Neural cell (in vitro differentiated cells): ENCODE measurements at regions not wholly inside any gene's neighbourhood (a gene's known extent, or its start where the extent isn't known, plus 50 kb on each side); places are given as distances from the start of the nearest gene placed in this dataset.

Source experiments
- H2AFZ ChIP-seq: fragments of 200-600, 300-800 bp; sonication (generic), shearing (Covaris generic); 2 replicates; pipeline ENCODE4 v1.6.0; 2014; ENCODE audit warnings: low read depth, mild to moderate bottlenecking, antibody characterized with exemption, low read length, moderate library complexity
- H3F3A ChIP-seq: fragments of 200-600 bp; shearing (Covaris generic); 2 replicates; pipeline ENCODE4 v1.6.1; 2016; ENCODE audit warnings: mild to moderate bottlenecking, moderate library complexity, mixed read lengths, antibody characterized with exemption, low read length; ENCODE audit not compliant: insufficient read depth, poor library complexity, severe bottlenecking
- H3K27ac ChIP-seq: fragments of 200-600, 300-800 bp; sonication (generic), shearing (Covaris generic); 2 replicates; pipeline ENCODE4 v1.5.1; 2014; ENCODE audit warnings: mild to moderate bottlenecking, low read length, moderate library complexity
- H3K27me3 ChIP-seq: fragments of 300-800, 200-600 bp; sonication (generic), shearing (Covaris generic); 2 replicates; pipeline ENCODE4 v1.6.0; 2014; ENCODE audit warnings: mild to moderate bottlenecking, low read depth, low read length, moderate library complexity; ENCODE audit not compliant: insufficient read depth
- H3K36me3 ChIP-seq: fragments of 300-800, 200-600 bp; sonication (generic), shearing (Covaris generic); 2 replicates; pipeline ENCODE4 v1.5.1; 2014; ENCODE audit warnings: mild to moderate bottlenecking, antibody characterized with exemption, low read length, moderate library complexity; ENCODE audit not compliant: insufficient read depth
- H3K4me2 ChIP-seq: fragments of 300-800, 200-600 bp; sonication (generic), shearing (Covaris generic); 2 replicates; pipeline ENCODE4 v1.6.0; 2014; ENCODE audit warnings: mild to moderate bottlenecking, low read length
- H3K4me3 ChIP-seq: fragments of 300-800, 200-600 bp; sonication (generic), shearing (Covaris generic); 2 replicates; pipeline ENCODE4 v1.5.1; 2014; ENCODE audit warnings: mild to moderate bottlenecking, low read length, moderate library complexity
- H3K79me2 ChIP-seq: fragments of 200-600 bp; shearing (Covaris generic); replicated peaks from 2 replicates; pipeline ENCODE4 v1.6.0; 2014; ENCODE audit warnings: mild to moderate bottlenecking, low read length, moderate library complexity; ENCODE audit not compliant: insufficient read depth
- H3K9ac ChIP-seq: fragments of 300-800, 200-600 bp; sonication (generic), shearing (Covaris generic); 2 replicates; pipeline ENCODE4 v1.6.1; 2016; ENCODE audit warnings: mild to moderate bottlenecking, low read length, mixed read lengths
- H3K9me2 ChIP-seq: fragments of 200-600 bp; shearing (Covaris generic); 2 replicates; pipeline ENCODE4 v1.6.1; 2016; ENCODE audit warnings: mild to moderate bottlenecking, low read length, mixed read lengths; ENCODE audit not compliant: insufficient read depth
- H3K9me3 ChIP-seq: fragments of 200-600, 300-800 bp; sonication (generic), shearing (Covaris generic); 2 replicates; pipeline ENCODE4 v1.6.1; 2016; ENCODE audit warnings: mild to moderate bottlenecking, mixed run types, low read length, moderate library complexity, mixed read lengths
- H4K20me1 ChIP-seq: fragments of 200-600 bp; shearing (Covaris generic); 2 replicates; pipeline ENCODE4 v1.6.1; 2016; ENCODE audit warnings: mild to moderate bottlenecking, mixed run types; ENCODE audit not compliant: insufficient read depth
- EP300 ChIP-seq: fragments of 450-650 bp; conservative IDR thresholded peaks from 2 replicates; pipeline ENCODE4 v1.6.1; 2014; ENCODE audit warnings: antibody characterized with exemption, mild to moderate bottlenecking, moderate library complexity; ENCODE audit not compliant: poor library complexity, severe bottlenecking
- EZH2 ChIP-seq: fragments of 200-600, 300-800 bp; shearing (Covaris generic), sonication (generic); IDR thresholded peaks from 2 replicates; pipeline ENCODE4 v1.6.1; 2014; ENCODE audit warnings: antibody characterized with exemption, low read length, borderline replicate concordance, mild to moderate bottlenecking; ENCODE audit not compliant: insufficient read depth, poor library complexity, severe bottlenecking
- MXI1 ChIP-seq: fragments of 450-650 bp; conservative IDR thresholded peaks from 2 replicates; pipeline ENCODE4 v1.6.1; 2014; ENCODE audit warnings: antibody characterized with exemption, mild to moderate bottlenecking; ENCODE audit not compliant: poor library complexity, severe bottlenecking
- POLR2AphosphoS5 ChIP-seq: IDR thresholded peaks from 2 replicates; pipeline ENCODE4 v1.6.1; 2012
- RAD21 ChIP-seq: fragments of 450-650 bp; conservative IDR thresholded peaks from 2 replicates; pipeline ENCODE4 v1.6.1; 2014; ENCODE audit warnings: antibody characterized with exemption, mild to moderate bottlenecking, moderate library complexity
- SMC3 ChIP-seq: fragments of 450-650 bp; conservative IDR thresholded peaks from 2 replicates; pipeline ENCODE4 v1.6.1; 2014; ENCODE audit warnings: antibody characterized with exemption, mild to moderate bottlenecking, moderate library complexity; ENCODE audit not compliant: poor library complexity
- TAF1 ChIP-seq: IDR thresholded peaks from 2 replicates; pipeline ENCODE4 v1.6.1; 2012; ENCODE audit warnings: low read depth
- TF ChIP-seq, protein P1 (sequence below): IDR thresholded peaks from 2 replicates; pipeline ENCODE4 v1.6.1; 2012; ENCODE audit warnings: borderline replicate concordance
- TF ChIP-seq, protein P2 (sequence below): fragments of 450-650 bp; IDR thresholded peaks from 2 replicates; pipeline ENCODE4 v1.5.1; 2014; ENCODE audit warnings: antibody characterized with exemption, mild to moderate bottlenecking, moderate library complexity; ENCODE audit not compliant: poor library complexity, severe bottlenecking

DNA sequence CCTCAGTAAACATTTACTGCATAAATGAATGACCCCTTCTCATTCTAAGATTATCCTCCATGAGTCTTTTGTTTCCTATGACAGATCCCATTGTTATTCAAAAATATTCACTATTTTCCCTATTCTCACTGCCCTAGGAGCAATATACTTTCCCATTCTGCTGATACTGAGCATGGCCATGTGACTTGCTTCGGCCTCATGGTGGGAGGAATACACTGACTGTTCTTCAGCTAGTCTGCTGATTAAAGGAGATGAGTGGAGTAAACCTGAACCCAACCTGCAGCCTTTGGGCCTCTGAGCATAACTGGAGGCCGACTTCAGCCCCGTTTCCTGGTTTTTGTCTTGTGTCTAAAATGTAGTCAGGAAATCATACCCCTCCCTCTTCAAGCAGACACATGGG, 531.8 kb upstream of the SALL1 start:
- Histone ChIP-seq H3K4me2 (no peak overlapping the region), H3K9me3 (no peaks in the 10 kb centered on the region), H3K9me2 (no peaks in the 10 kb centered on the region), H3K27me3 (no peaks in the 10 kb centered on the region), H3K36me3 (no peaks in the 10 kb centered on the region), H3K4me3 (no peak overlapping the region), H3K79me2 (no peaks in the 10 kb centered on the region), H3K9ac (no peak overlapping the region), H3K27ac (no peak overlapping the region), H4K20me1 (no peaks in the 10 kb centered on the region), H2AFZ (no peak overlapping the region), H3F3A (no peaks in the 10 kb centered on the region)
- TF ChIP-seq POLR2AphosphoS5 (no peak), TAF1 (no peak), EZH2 (no peak), SMC3 (no peak), MXI1 (no peak), RAD21 (no peak), EP300 (no peak)
- TF ChIP-seq, protein P1, sequence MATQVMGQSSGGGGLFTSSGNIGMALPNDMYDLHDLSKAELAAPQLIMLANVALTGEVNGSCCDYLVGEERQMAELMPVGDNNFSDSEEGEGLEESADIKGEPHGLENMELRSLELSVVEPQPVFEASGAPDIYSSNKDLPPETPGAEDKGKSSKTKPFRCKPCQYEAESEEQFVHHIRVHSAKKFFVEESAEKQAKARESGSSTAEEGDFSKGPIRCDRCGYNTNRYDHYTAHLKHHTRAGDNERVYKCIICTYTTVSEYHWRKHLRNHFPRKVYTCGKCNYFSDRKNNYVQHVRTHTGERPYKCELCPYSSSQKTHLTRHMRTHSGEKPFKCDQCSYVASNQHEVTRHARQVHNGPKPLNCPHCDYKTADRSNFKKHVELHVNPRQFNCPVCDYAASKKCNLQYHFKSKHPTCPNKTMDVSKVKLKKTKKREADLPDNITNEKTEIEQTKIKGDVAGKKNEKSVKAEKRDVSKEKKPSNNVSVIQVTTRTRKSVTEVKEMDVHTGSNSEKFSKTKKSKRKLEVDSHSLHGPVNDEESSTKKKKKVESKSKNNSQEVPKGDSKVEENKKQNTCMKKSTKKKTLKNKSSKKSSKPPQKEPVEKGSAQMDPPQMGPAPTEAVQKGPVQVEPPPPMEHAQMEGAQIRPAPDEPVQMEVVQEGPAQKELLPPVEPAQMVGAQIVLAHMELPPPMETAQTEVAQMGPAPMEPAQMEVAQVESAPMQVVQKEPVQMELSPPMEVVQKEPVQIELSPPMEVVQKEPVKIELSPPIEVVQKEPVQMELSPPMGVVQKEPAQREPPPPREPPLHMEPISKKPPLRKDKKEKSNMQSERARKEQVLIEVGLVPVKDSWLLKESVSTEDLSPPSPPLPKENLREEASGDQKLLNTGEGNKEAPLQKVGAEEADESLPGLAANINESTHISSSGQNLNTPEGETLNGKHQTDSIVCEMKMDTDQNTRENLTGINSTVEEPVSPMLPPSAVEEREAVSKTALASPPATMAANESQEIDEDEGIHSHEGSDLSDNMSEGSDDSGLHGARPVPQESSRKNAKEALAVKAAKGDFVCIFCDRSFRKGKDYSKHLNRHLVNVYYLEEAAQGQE, result no peak
- TF ChIP-seq, protein P2, sequence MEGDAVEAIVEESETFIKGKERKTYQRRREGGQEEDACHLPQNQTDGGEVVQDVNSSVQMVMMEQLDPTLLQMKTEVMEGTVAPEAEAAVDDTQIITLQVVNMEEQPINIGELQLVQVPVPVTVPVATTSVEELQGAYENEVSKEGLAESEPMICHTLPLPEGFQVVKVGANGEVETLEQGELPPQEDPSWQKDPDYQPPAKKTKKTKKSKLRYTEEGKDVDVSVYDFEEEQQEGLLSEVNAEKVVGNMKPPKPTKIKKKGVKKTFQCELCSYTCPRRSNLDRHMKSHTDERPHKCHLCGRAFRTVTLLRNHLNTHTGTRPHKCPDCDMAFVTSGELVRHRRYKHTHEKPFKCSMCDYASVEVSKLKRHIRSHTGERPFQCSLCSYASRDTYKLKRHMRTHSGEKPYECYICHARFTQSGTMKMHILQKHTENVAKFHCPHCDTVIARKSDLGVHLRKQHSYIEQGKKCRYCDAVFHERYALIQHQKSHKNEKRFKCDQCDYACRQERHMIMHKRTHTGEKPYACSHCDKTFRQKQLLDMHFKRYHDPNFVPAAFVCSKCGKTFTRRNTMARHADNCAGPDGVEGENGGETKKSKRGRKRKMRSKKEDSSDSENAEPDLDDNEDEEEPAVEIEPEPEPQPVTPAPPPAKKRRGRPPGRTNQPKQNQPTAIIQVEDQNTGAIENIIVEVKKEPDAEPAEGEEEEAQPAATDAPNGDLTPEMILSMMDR, result no peak

DNA sequence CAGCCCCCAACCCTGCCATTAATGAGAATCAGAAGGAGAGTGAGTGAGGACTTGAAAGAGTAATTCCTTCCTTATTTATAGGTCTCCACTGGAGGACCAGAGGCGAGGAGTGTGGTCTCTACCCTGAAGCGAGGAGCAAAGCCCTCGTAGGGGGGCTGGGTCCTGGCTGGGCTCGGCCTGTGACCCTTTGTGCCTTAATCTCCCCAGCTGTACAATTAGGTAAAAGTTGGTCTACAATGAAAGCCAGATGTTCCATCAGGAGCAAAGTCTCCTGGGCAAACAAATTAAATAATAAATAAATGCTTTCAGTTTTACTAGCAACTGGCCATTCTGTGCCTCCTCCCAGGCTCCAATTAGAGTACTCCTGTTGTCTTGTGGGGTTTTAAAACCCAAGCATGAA, 523.5 kb upstream of the SALL1 start:
- TF ChIP-seq EZH2 (no peak), RAD21 (no peak), MXI1 (no peak), TAF1 (no peak), EP300 (no peak), SMC3 (no peak)
- TF ChIP-seq, protein P2, result no peak

More for the DNA sequence above, 523.5 kb upstream of the SALL1 start:
- Histone ChIP-seq H3K4me2 (no peak overlapping the region), H3K27ac (no peak overlapping the region), H3K9ac (no peak overlapping the region), H3K9me2 (no peaks in the 10 kb centered on the region), H3K36me3 (no peaks in the 10 kb centered on the region), H3K79me2 (no peaks in the 10 kb centered on the region), H3F3A (no peaks in the 10 kb centered on the region), H3K4me3 (no peak overlapping the region), H2AFZ (no peak overlapping the region), H4K20me1 (no peaks in the 10 kb centered on the region), H3K27me3 (no peaks in the 10 kb centered on the region), H3K9me3 (no peaks in the 10 kb centered on the region)
